ENCODE measurements at regions not wholly inside any gene's neighbourhood (a gene's known extent, or its start where the extent isn't known, plus 50 kb on each side); places are given as distances from the start of the nearest gene placed in this dataset.
"Not testable (repeated sequence)": the region's sequence is repeated elsewhere in the genome, so short reads cannot be mapped to it uniquely, and the experiment has no call there.

GRCh38 chr6:147674099-147674498, 165.6 kb downstream of the SAMD5 start:
- DNase-seq: no peak

DNA sequence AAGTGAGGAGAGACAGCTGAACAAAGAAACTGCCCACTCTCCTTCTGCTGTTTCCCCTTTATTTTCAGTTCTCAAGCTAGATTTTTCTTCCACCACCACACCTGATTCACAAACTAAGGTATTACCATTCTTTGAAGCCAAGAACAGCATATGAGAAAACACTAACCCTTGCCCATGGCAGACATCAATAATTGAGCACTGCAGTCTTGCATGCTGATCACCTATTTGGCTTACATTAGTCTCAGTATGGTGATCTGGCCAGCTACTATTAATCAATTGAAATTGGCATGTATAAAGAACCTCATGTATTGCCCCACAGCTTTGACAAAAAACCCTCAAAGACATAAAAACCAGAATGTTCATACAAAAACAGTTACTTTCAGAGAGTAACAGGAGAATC, 166.3 kb downstream of the SAMD5 start:
- no peak for DNase-seq

- no peak for DNase-seq
Measured at GRCh38 chr6:147675281-147675680, 166.8 kb downstream of the SAMD5 start.

- DNase-seq: no peak
Measured at GRCh38 chr6:147676495-147677199, 168.2 kb downstream of the SAMD5 start.

DNA sequence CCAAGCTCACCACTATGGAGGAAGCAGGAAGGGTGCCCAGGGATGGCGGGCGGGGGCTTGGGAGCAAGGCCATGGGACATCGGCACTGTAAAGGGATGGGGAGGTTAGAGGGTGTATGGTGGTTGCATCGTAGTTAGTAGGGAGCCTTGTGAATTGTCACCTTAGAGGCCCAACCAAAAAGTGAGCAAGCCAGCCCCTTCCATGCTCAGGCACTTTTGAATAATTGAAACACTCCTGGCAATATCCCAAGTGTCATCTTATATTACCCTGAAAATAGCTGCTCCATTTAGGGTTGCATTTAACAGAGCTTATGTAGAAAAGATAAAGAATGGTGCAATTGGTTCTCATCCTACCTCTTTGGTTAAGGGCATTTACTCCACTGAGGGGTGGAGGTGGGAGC, 169.2 kb downstream of the SAMD5 start:
- no peak for DNase-seq

- no peak for DNase-seq
Measured at GRCh38 chr6:147678253-147678652, 169.8 kb downstream of the SAMD5 start.

- DNase-seq: no peak
Measured at GRCh38 chr6:147684906-147685305, 176.4 kb downstream of the SAMD5 start.

GRCh38 chr6:147689398-147689797, 180.9 kb downstream of the SAMD5 start:
- no peak for DNase-seq

- DNase-seq: no peak
Measured at GRCh38 chr6:147691446-147691845, 183.0 kb downstream of the SAMD5 start.

- no peak for DNase-seq
Measured at GRCh38 chr6:147693181-147693580, 184.7 kb downstream of the SAMD5 start.

- DNase-seq: not testable (repeated sequence)
Measured at GRCh38 chr6:147694556-147694955, 186.1 kb downstream of the SAMD5 start.

DNA sequence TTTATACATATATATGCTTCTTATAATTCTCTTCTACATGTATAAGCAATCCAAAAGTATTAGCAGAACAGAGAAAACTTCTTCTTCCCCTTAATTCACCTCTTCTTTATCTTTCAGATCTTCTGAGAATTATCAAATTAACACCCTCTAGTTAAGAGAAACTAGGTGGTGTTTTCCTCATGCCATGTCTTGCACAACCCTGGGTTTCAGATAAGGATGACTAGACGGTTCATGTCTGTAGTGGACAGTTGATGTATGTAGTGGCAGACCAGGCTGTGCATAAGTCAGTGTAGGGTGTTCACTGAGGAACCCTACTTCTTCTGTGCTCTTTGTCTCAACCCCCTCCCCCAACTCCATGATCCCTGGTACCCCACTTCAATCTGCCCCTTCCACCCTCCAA, 187.3 kb downstream of the SAMD5 start:
- DNase-seq: no peak

GRCh38 chr6:147699140-147699539, 190.7 kb downstream of the SAMD5 start:
- DNase-seq: no peak

- no peak for DNase-seq
Measured at GRCh38 chr6:147699637-147700036, 191.1 kb downstream of the SAMD5 start.

DNA sequence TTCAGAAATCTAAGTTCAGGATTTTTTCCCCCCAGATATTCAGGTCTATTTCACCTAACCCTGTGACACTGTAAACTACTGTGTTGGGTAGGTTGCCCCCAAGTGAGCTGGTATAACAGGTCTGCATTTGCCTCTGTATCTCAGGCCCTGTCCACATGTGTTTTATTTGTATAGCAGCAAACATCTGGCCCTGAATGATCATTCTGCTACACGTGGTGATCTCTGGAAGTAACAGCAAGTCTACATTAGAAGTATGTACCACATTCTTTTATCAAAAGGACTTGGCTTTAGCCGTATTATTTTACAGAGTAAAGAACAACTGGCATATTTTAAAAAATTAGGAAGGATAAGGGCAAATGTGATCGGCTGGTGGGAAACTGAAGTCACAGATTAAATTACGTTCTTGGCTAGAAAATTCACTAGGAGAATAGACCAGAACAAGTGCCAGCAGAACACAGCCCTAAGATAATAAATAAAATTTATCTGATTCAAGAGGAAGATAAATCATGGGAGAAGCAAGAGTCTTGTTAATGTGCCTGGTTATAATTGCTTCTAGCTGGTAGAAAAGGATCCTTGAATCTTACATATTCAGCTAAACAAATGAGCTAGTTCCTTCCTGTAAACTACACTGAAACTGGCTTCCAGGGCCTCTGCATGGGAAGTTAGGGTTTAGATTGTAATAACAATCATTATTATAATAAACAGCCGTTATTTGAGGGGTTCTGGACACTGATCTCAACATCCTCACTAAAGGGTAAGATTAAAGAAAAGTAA, 192.1 kb downstream of the SAMD5 start:
- DNase-seq: no peak

GRCh38 chr6:147704691-147705090, 196.2 kb downstream of the SAMD5 start:
- no peak for DNase-seq

DNA sequence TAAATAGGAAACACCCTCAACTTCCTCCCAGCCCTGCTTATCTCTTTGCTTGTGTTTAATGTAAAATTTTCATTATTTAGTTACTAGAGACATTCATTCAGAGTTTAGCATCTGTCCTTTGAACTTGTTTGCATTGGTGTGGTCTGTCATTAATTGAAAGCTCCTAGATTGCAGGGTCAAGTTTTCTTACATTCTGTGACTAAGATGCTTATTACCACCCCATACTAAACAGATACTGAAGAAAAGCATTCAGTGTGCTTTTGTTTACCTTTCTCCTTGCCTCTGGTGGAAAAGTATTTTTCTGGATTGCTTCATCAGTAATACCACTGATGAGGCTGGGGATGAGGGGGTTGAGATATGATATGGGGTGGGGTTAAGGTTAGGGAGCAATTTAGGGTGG, 199.0 kb downstream of the SAMD5 start:
- DNase-seq: no peak

DNA sequence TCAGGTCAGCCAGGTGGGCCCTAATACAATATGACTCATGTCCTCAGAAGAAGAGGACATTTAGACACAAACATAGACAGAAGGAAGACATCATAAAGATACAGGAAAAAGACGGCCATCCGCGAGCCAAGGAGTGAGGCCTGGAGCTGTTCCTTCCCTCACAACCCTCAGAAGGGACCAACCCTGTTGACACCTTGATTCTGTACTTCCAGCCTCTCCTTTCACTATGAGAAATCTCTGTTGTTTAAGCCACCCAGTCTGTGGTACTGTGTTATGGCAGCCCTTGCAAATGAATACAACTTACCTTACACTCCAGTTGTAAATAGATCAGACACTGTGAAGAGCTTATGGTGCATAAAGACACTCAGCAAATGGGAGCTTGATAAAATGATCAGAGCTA, 199.7 kb downstream of the SAMD5 start:
- no peak for DNase-seq

- no peak for DNase-seq
Measured at GRCh38 chr6:147709396-147710272, 201.1 kb downstream of the SAMD5 start.

- DNase-seq: no peak
Measured at GRCh38 chr6:147710890-147711289, 202.4 kb downstream of the SAMD5 start.

- DNase-seq: no peak
Measured at GRCh38 chr6:147711476-147711875, 203.0 kb downstream of the SAMD5 start.

GRCh38 chr6:147712841-147713240, 204.4 kb downstream of the SAMD5 start:
- no peak for DNase-seq

- DNase-seq: no peak
Measured at GRCh38 chr6:147715035-147715434, 206.5 kb downstream of the SAMD5 start.

- no peak for DNase-seq
Measured at GRCh38 chr6:147716434-147716833, 207.9 kb downstream of the SAMD5 start.

Data from femur (tissue), 1 donor.